SKM-1 treated with dmso at 0.1 percent for 144 hours (cell line): ENCODE measurements at regions not wholly inside any gene's neighbourhood (a gene's known extent, or its start where the extent isn't known, plus 50 kb on each side); places are given as distances from the start of the nearest gene placed in this dataset.
"Not testable (repeated sequence)": the region's sequence is repeated elsewhere in the genome, so short reads cannot be mapped to it uniquely, and the experiment has no call there.

Experiments
- DNase-seq: peaks from one replicate; lab custom pipeline; 2025; ENCODE audit not compliant: unreplicated experiment; lab: John Stamatoyannopoulos, UW

DNA sequence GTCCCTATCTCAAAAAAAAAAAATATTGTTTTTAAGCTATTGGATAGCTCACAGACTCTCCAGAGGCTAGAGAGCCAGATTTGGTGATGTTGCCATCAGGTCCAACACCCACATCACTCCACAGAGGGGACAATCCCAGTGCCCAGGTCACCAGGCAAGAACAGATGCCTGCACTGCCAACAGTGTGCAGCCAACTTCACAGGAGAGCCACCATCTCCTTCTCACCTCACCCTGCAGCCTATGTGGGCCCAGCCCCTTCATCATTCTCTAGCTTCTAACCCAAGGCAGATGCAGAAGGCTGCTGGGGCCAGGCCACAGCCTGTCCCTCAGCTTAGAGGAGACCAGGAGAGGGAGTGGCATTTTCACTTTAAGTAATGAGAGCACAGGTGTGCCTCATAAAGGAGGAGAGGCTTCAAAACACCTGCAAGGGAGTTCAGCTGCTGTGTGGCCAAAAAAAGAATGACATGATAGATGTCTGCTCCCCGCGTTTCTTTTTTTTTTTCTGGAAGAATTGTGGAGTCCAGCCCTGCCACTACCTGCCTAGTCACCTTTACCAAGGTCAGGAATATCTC lies 98.0 kb upstream of the ZSWIM2 start:
- DNase-seq, result no peak

- DNase-seq, result no peak
These were observed 92.9 kb upstream of the ZSWIM2 start for GRCh38 chr2:186941853-186942252.

GRCh38 chr2:186940463-186940862 lies 91.5 kb upstream of the ZSWIM2 start:
- no peak for DNase-seq

DNA sequence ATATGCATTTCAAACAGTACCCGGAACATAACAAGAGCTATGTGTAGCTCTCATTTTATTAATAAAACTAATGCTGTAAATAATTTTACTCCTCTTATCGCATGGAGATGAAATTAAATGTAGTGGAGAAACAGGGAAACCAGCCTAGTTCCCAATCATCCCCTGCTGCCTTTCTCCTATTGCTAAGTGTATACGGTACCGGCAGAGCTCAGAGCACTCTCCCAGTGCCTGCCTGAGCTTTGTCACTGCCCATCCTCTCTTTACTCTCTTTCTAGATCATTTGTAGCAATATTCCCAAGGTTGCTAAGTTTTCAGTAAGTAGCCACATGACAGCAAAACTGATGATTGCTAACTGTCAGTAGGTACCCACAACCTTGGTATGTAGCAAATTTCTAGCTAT lies 85.5 kb upstream of the ZSWIM2 start:
- no peak for DNase-seq

- DNase-seq, result no peak
These were observed 78.9 kb upstream of the ZSWIM2 start for GRCh38 chr2:186927867-186928191.

DNA sequence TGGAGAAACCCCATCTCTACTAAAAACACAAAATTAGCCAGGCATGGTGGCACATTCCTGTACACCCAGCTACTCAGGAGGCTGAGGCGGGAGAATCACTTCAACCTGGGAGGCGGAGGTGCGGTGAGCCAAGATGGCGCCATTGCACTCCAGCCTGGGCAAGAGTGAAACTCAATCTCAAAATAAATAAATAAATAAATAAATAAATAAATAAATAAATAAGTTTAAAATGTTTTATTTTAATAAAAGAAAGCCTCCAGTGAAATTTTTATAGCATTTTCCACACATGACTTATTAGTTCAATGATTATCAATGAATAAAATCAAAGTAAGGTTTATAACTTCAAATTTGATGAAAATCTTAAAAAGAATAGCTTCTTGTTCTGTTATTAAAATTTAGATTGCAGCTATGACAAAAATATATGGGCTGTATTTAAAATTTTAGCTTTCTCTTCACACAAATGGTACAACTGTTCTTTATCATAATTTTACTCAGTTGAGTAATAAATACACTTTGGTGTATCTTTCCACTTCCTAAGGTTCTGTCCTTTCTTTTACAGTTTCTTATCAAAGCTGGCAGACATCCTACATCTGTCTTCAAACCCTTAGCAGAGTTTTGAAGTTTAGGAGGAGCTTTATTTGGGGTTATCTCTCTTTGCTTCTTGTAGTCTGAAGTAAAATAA lies 78.4 kb upstream of the ZSWIM2 start:
- no peak for DNase-seq

- peak; percentile 8 for DNase-seq
These were observed 76.5 kb upstream of the ZSWIM2 start for GRCh38 chr2:186925514-186925913.

DNA sequence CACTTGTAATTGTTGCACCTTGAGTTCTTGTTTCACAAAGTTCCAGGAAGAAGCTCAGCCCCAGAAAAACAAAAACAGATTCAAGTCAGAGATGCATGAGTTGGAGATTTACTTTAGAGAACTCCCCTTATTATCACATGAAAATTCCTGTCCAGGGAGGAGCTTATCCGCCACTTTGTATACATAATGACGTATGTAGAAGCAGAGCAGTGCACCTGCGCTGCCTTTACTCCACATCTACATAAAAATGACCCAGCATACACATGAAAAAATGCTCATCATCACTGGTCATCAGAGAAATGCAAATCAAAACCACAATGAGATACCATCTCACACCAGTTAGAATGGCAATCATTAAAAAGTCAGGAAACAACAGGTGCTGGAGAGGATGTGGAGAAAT lies 73.3 kb upstream of the ZSWIM2 start:
- DNase-seq, result not testable (repeated sequence)

DNA sequence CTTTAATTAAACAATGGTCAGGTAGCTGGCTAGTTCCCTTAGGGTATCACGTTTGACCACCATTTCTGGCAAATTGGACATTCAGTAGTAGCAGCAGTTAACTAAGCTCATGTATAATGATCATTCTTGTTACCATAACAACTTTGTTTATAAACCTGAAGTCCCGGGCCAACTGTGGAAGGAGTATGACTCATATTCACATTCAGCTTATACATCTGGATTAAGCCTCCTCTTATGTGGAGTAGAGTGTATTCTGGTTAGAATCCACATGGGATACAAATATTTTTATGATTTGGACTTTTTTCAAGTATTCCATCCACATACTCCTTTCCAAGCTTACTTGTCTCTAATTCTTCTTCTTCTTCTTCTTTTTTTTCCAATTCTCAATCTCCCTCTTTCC lies 70.3 kb upstream of the ZSWIM2 start:
- DNase-seq, result no peak

DNA sequence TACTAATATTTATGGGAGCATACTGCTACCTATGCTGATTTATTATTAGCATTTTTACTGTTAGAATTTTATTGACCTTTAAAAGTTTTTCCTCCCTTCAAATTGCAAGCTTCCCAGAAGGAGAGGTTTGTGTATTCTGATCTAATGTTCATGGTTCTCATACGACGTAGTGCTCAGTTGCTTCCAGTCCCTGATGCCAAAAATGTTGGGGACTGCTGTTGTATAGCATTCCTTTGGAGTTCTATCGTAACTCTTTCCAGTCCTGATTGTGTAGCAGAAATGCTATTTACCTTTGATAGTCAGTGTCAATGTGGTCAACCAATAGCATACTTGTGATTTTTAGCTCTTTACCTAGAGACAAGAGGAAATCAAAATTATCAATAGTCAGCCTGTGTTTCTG lies 69.5 kb upstream of the ZSWIM2 start:
- DNase-seq, result no peak

GRCh38 chr2:186917866-186918265 lies 68.9 kb upstream of the ZSWIM2 start:
- DNase-seq, result no peak

GRCh38 chr2:186913870-186914269 lies 64.9 kb upstream of the ZSWIM2 start:
- peak; percentile 95 for DNase-seq

DNA sequence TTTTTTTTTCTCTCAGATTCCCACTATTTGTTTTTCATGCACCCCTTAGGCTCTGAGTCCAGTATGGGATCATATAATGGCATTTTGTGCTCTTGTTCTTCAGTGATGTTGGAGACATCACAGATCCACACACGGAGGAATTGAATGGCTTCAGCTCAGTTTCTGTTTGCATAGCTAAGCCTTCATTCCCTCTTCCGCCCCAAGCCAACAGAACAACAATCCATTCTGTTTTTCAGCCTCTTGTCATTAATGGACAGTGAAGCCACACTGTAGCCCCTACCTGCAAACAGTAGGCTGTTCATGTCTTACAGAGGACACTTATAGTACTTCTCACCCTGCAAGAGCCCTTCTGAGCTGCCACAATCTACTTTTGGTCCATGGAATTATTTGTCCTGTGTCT lies 64.0 kb upstream of the ZSWIM2 start:
- DNase-seq, result no peak

GRCh38 chr2:186911551-186912085 lies 62.6 kb upstream of the ZSWIM2 start:
- DNase-seq, result no peak

- no peak for DNase-seq
These were observed 62.0 kb upstream of the ZSWIM2 start for GRCh38 chr2:186910996-186911395.

DNA sequence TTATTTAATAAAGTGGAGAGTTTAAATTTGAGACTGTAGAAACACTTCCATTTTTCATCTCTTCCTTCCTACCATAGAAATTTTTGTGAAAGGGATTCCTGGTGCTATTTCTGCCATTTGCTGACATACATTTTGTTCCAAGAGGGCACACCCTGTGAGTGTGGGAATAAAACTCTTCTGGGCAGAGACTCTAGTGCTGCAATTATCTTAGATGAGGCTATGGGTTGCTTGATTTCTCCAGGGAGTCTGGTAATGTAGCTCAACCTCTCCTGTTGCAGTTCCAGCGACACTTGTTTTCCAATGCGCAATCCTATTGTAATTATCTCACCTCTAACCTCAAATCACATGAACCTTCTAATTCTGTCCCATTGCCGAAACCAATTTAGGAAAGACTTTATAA lies 60.1 kb upstream of the ZSWIM2 start:
- DNase-seq, result no peak

- peak; percentile 8 for DNase-seq
These were observed 58.9 kb upstream of the ZSWIM2 start for GRCh38 chr2:186907897-186908296.

GRCh38 chr2:186903216-186903615 lies 54.2 kb upstream of the ZSWIM2 start:
- DNase-seq, result no peak
